T-helper 2 cell treated with Interferon-gamma antibody and Interleukin-4, amounts not matched to agents 5 μg/mL and 100 μg/mL, for 36 hours (primary cell): ENCODE measurements at regions not wholly inside any gene's neighbourhood (a gene's known extent, or its start where the extent isn't known, plus 50 kb on each side); places are given as distances from the start of the nearest gene placed in this dataset.

Experiments used
- DNase-seq: peaks from one replicate; pipeline ENCODE4 v3.0.0; 2021; ENCODE audit warnings: low spot score
- H3K27ac Mint-ChIP-seq: one replicate; pipeline ENCODE4 v1.8.0; 2021; ENCODE audit warnings: mild to moderate bottlenecking, mixed read lengths
- H3K27me3 Mint-ChIP-seq: one replicate; pipeline ENCODE4 v1.8.0; 2021; ENCODE audit warnings: low read depth, mixed read lengths
- H3K36me3 Mint-ChIP-seq: one replicate; pipeline ENCODE4 v1.8.0; 2021; ENCODE audit warnings: low read depth, mixed read lengths
- H3K4me1 Mint-ChIP-seq: one replicate; pipeline ENCODE4 v1.8.0; 2021; ENCODE audit warnings: low read depth, mixed read lengths
- H3K4me3 Mint-ChIP-seq: one replicate; pipeline ENCODE4 v1.8.0; 2022; ENCODE audit warnings: mild to moderate bottlenecking, moderate library complexity, mixed read lengths
- H3K9me3 Mint-ChIP-seq: one replicate; pipeline ENCODE4 v1.8.0; 2021; ENCODE audit warnings: mixed read lengths

DNA sequence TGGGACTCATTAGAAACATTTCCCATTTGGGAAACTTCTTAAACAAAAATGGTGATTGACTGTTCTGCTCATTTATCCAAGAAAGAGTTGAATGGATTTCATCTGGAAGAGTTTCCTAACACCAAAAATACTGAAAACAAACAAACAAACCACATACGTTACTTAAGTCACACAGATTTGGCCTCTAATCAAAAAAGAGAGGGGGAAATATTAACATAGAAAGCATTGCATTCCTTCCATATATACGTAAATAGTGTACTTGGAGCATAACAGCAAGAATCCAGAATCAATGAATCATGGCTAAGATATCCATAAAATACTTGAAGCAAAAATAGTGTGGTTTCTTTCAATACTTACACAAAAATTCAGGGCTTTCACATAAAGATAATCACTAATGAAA lies 189.8 kb upstream of the MAP3K1 start:
- peaks cover 52% of the 10 kb centered on the region for H3K9me3 Mint-ChIP-seq
- DNase-seq = no peak
- no peak overlapping the region for H3K4me3 Mint-ChIP-seq
- peaks cover 16% of the 10 kb centered on the region for H3K36me3 Mint-ChIP-seq
- no peaks in the 10 kb centered on the region for H3K4me1 Mint-ChIP-seq
- no peaks in the 10 kb centered on the region for H3K27me3 Mint-ChIP-seq
- no peak overlapping the region for H3K27ac Mint-ChIP-seq

DNA sequence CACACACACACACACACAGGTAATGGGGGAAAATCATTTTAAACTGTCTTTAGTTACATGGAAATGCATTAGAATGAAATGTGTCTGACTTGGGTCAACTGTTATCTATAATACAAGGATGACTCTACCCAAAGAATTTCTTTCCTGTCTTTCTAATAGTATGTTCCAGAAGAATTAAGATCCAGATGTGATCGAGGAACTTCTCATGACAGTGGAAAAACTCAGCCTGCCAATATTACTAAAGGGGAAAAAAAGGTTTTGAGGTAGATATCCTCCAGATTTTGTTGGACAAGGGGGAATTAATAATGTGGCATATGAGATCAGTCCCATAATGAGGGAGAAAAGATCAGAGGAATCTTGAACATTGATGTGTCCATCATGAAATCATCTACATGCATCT lies 190.6 kb upstream of the MAP3K1 start:
- Mint-ChIP-seq H3K36me3 (peaks cover 10% of the 10 kb centered on the region), H3K9me3 (peaks cover 50% of the 10 kb centered on the region), H3K4me1 (no peaks in the 10 kb centered on the region), H3K27ac (no peak overlapping the region), H3K4me3 (no peak overlapping the region), H3K27me3 (no peaks in the 10 kb centered on the region)
- DNase-seq = no peak

DNA sequence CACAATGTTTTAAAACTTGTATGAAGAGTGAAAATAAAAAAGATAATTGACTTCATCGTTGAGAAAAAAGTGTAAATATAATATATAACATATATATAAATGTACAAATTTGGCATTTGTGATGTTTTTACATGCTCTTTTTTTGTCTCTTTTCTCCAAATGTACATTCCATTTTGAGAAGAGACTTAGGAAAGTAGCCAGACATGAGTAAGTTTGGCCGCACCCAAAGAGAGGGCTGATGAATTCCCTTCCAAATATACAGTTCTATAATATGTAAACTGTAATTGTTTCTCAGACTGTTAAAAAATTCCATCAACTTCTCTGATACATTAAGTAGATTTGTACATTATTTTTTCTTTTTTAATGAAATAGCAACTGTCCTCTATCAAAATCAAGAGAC lies 193.2 kb upstream of the MAP3K1 start:
- H3K36me3 Mint-ChIP-seq = peaks cover 13% of the 10 kb centered on the region
- no peak overlapping the region for H3K27ac Mint-ChIP-seq
- H3K27me3 Mint-ChIP-seq = no peaks in the 10 kb centered on the region
- H3K4me3 Mint-ChIP-seq = no peak overlapping the region
- no peaks in the 10 kb centered on the region for H3K4me1 Mint-ChIP-seq
- no peak for DNase-seq
- peaks cover 53% of the 10 kb centered on the region for H3K9me3 Mint-ChIP-seq

DNA sequence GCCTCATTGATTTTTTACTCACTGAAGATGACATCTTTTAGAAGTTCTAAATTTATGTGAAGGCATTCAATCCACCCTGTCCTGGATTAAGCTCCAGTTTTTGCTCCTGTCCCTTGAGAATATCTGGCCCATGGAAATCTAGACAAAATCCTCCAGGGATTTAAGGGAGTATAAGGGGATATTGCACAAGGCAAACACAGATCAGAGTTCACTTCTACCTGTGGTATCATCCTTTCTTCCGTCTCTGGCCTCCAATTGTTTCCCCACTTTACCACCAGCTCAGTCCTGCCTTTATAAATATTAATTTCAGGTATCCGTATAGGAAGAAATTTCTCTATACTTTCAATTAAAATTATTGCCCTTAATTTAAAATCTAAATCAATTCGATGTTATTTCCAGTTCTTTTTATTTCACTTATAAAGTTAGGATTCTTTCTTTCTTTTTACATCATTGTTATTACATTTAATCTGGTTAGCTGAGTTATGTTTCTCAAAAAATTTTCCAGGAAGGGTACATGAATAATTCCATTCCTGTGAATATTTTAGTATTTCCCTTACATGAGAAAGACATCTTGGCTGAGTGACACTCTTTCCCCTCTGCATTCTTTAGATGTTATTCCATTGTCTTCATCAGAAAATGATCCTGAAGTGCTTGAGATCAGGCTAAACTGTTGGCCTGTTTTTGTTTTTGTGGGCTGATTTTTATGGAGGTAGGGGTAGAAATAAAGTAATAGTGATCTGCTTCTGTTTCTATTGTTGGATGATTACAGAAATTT lies 194.3 kb upstream of the MAP3K1 start:
- H3K27me3 Mint-ChIP-seq = no peaks in the 10 kb centered on the region
- peaks cover 52% of the 10 kb centered on the region for H3K9me3 Mint-ChIP-seq

DNA sequence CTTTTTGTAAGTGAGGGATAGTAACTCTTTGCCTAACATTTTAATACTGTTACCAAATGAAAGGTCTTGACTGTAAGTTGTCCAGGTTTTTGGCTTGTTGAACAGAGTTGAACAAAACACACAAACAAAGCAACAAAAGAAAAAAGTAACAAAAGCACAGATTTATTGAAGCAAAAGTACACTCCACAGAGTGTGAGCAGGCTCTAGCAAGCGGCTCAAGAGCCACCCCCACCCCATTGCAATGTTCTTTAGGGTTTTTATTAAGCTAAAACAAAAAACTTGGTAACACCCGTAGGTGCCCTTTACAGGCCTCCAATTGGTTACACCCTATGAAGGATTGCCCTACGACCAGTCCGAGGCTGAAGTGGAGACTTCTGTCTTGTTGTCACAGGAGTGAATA lies 197.4 kb upstream of the MAP3K1 start:
- H3K4me1 Mint-ChIP-seq = peaks cover 37% of the 10 kb centered on the region
- peaks cover 30% of the 10 kb centered on the region for H3K36me3 Mint-ChIP-seq
- no peak overlapping the region for H3K27ac Mint-ChIP-seq
- H3K9me3 Mint-ChIP-seq = peaks cover 63% of the 10 kb centered on the region
- no peak overlapping the region for H3K4me3 Mint-ChIP-seq
- no peaks in the 10 kb centered on the region for H3K27me3 Mint-ChIP-seq
- DNase-seq = no peak

More for the DNA sequence above, 194.3 kb upstream of the MAP3K1 start:
- no peak for DNase-seq
- Mint-ChIP-seq H3K27ac (no peak overlapping the region), H3K4me1 (peaks cover 8% of the 10 kb centered on the region), H3K36me3 (peaks cover 19% of the 10 kb centered on the region), H3K4me3 (no peak overlapping the region)

- peaks cover 38% of the 10 kb centered on the region for H3K36me3 Mint-ChIP-seq
- H3K27ac Mint-ChIP-seq = no peak overlapping the region
- no peak for DNase-seq
- H3K4me1 Mint-ChIP-seq = peaks cover 48% of the 10 kb centered on the region
- no peaks in the 10 kb centered on the region for H3K27me3 Mint-ChIP-seq
- H3K9me3 Mint-ChIP-seq = peaks cover 67% of the 10 kb centered on the region
- peak overlapping the region; percentile 20 for H3K4me3 Mint-ChIP-seq
These were observed 198.7 kb upstream of the MAP3K1 start for GRCh38 chr5:56616454-56617160.

DNA sequence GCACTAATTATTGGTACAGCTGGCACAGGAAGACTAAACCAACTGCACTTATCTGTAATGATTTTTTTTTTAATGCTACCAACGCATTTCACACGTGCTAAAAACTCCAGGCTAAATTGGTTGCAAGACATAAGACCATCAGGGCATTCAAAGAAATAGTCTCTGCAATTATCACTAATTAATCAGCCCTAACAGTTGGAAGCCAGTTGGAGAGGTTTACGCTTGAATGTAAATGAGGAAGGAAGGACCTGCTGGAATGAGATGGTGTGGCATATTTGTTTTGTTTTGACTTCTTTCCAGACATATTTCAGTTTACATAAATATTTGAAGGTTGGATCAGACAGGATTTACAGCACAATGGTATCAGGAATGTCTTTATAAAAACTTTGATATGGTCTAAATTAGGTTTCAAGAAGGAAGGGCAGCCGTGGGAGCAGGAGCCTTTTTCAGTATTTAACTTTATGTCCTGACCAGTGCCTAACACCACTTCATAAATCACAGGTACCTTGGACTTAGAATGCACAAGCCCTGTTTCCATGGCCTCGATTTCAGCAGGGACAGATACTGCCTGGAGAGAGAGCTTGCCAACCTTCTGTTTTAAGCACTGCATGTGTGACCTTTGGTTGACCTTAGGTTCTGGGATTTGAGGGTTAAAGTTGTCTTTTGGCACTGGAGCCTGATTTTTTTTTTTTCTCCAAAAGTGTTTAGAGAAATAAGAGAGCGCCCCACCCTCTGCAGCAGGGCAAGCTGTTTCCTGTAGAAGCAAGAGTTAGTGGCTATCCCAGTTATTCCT lies 199.8 kb upstream of the MAP3K1 start:
- no peak for DNase-seq
- Mint-ChIP-seq H3K27me3 (no peaks in the 10 kb centered on the region), H3K4me3 (peak overlapping the region; percentile 20), H3K27ac (peak overlapping the region; percentile 9), H3K9me3 (peaks cover 66% of the 10 kb centered on the region), H3K36me3 (peaks cover 44% of the 10 kb centered on the region), H3K4me1 (peaks cover 54% of the 10 kb centered on the region)

GRCh38 chr5:56612759-56613158 lies 202.6 kb upstream of the MAP3K1 start:
- DNase-seq = no peak
- H3K4me1 Mint-ChIP-seq = peaks cover 76% of the 10 kb centered on the region
- peaks cover 39% of the 10 kb centered on the region for H3K36me3 Mint-ChIP-seq
- H3K9me3 Mint-ChIP-seq = peaks cover 48% of the 10 kb centered on the region
- H3K27ac Mint-ChIP-seq = peak overlapping the region; percentile 76
- H3K27me3 Mint-ChIP-seq = no peaks in the 10 kb centered on the region
- peak overlapping the region; percentile 76 for H3K4me3 Mint-ChIP-seq

DNA sequence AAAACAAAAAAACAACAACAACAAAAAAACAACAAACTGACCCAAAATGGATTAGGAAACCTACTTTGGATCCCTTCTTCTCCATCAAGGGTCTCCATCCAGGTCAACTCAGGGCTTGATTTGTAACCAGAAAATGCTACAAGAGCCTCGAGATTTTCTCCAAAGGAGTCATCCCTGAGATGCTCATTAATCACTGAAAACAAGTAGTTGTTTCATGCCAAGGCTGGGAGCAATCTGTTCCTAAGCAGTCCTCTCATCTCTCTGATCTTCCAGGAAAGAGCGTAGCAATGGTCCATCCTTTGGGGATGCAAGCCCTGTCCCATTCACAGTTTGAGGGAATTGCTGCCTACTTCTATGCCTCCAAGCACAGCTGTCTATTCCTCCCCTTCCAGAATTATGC lies 203.0 kb upstream of the MAP3K1 start:
- peaks cover 47% of the 10 kb centered on the region for H3K9me3 Mint-ChIP-seq
- peaks cover 80% of the 10 kb centered on the region for H3K4me1 Mint-ChIP-seq
- H3K27ac Mint-ChIP-seq = peak overlapping the region; percentile 76
- peak overlapping the region; percentile 76 for H3K4me3 Mint-ChIP-seq
- peaks cover 36% of the 10 kb centered on the region for H3K36me3 Mint-ChIP-seq
- H3K27me3 Mint-ChIP-seq = no peaks in the 10 kb centered on the region
- DNase-seq = no peak

DNA sequence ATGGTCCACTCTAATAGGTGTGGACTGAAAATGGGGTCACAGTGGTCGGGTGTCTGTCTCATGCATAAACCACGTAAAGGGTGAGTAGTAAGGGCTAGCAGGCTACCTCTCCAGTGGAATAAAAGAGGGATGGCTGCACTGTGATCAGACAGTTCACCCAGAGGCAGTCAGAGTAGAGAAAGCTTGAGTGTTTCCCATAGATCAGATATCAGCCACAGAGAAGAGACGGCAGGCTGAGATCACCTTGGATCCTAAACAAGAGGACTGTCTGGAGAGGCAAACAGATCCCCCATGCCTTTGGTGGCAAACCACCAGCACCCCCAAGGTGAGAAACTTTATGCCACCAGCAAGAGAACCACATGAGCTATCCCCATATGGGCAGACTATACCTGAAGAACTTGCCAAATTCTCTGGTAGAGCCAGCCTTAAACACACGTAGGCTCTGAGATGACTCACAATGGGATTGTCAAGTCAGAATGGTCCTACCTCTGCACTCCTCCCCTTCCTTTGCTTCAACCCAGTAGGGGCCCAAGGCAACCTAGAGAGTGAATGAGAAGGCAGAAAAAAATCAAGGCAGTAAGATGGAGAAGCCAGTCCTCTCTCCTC lies 205.2 kb upstream of the MAP3K1 start:
- Mint-ChIP-seq H3K27me3 (no peaks in the 10 kb centered on the region), H3K4me3 (peak overlapping the region; percentile 35), H3K9me3 (peaks cover 33% of the 10 kb centered on the region), H3K4me1 (peaks cover 80% of the 10 kb centered on the region), H3K36me3 (peaks cover 28% of the 10 kb centered on the region), H3K27ac (peak overlapping the region; percentile 69)
- peak; percentile 64 for DNase-seq

- Mint-ChIP-seq H3K27ac (no peak overlapping the region), H3K27me3 (no peaks in the 10 kb centered on the region), H3K4me3 (no peak overlapping the region), H3K4me1 (peaks cover 69% of the 10 kb centered on the region), H3K9me3 (peaks cover 21% of the 10 kb centered on the region), H3K36me3 (peaks cover 20% of the 10 kb centered on the region)
- DNase-seq = no peak
These were observed 207.0 kb upstream of the MAP3K1 start for GRCh38 chr5:56608217-56608925.

DNA sequence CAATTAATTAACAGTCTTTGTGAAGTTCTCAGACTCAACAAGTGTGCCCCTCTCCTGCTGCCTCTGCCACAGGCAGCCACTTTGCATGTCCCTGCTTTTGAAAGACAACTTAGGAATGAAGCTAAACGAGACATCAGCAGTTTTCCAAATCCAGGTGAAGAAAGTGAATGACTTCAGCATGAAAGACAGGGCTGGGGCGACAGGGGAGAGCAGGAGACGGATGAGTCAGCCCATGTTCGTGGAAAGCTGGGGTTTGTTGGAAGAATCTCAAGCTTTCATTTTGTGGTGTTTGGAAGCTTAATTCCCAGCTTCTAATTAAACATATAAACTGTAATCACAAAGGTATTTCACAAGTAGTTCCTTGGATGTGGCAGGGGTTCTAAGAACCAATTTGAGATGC lies 207.8 kb upstream of the MAP3K1 start:
- H3K4me3 Mint-ChIP-seq = no peak overlapping the region
- H3K9me3 Mint-ChIP-seq = peaks cover 18% of the 10 kb centered on the region
- peaks cover 16% of the 10 kb centered on the region for H3K36me3 Mint-ChIP-seq
- H3K27ac Mint-ChIP-seq = peak overlapping the region; percentile 16
- H3K27me3 Mint-ChIP-seq = no peaks in the 10 kb centered on the region
- no peak for DNase-seq
- H3K4me1 Mint-ChIP-seq = peaks cover 66% of the 10 kb centered on the region

DNA sequence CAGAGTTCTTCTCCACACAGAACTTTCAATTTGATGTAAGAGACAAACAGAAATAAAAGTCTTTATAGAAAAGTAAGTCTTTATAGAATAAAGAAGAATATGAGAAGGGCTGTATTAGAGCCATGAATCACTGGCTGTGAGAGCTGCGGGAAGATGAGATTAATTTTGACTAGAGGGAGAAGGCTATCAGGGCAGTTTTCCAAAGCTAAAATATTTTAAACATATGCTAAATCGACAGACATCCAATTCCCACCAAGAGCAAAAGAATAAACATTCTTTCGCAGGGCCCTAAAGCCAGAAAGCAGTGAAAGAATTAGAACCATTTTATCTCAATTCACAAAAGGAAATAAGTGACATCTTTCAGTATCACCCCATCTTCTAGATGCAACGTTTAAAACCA lies 208.3 kb upstream of the MAP3K1 start:
- H3K36me3 Mint-ChIP-seq = peaks cover 15% of the 10 kb centered on the region
- no peak overlapping the region for H3K4me3 Mint-ChIP-seq
- H3K9me3 Mint-ChIP-seq = peaks cover 17% of the 10 kb centered on the region
- no peaks in the 10 kb centered on the region for H3K27me3 Mint-ChIP-seq
- DNase-seq = no peak
- H3K27ac Mint-ChIP-seq = no peak overlapping the region
- H3K4me1 Mint-ChIP-seq = peaks cover 68% of the 10 kb centered on the region
